Neural crest cell (in vitro differentiated cells): ENCODE measurements at regions not wholly inside any gene's neighbourhood (a gene's known extent, or its start where the extent isn't known, plus 50 kb on each side); places are given as distances from the start of the nearest gene placed in this dataset.

Source experiments
- DNase-seq: peaks from one replicate; pipeline ENCODE4 v3.0.0; 2021; ENCODE audit warnings: low read depth, mixed read lengths, low spot score
- H3K27ac Mint-ChIP-seq: one replicate; pipeline ENCODE4 v1.8.0; 2021; ENCODE audit warnings: mild to moderate bottlenecking, mixed read lengths; ENCODE audit not compliant: unreplicated experiment
- H3K27me3 Mint-ChIP-seq: 2 replicates; pipeline ENCODE4 v1.8.0; 2021; ENCODE audit warnings: low read depth, mild to moderate bottlenecking, mixed read lengths
- H3K36me3 Mint-ChIP-seq: 2 replicates; pipeline ENCODE4 v1.8.0; 2021; ENCODE audit warnings: low read depth, mild to moderate bottlenecking, mixed read lengths
- H3K4me1 Mint-ChIP-seq: 2 replicates; pipeline ENCODE4 v1.8.0; 2021; ENCODE audit warnings: mixed read lengths
- H3K4me3 Mint-ChIP-seq: one replicate; pipeline ENCODE4 v1.8.0; 2021; ENCODE audit warnings: mild to moderate bottlenecking, mixed read lengths
- H3K9me3 Mint-ChIP-seq: 2 replicates; pipeline ENCODE4 v1.8.0; 2021; ENCODE audit warnings: mixed read lengths
- CTCF ChIP-seq: fragments of 200-600 bp; sonication (generic); conservative IDR thresholded peaks from 2 replicates; pipeline ENCODE4 v1.5.0; 2021; ENCODE audit warnings: antibody characterized with exemption, mild to moderate bottlenecking

- Mint-ChIP-seq H3K4me3 (no peak overlapping the region), H3K27ac (peak overlapping the region; percentile 87), H3K9me3 (no peaks in the 10 kb centered on the region), H3K27me3 (no peaks in the 10 kb centered on the region), H3K36me3 (no peaks in the 10 kb centered on the region), H3K4me1 (peaks cover 15% of the 10 kb centered on the region)
- DNase-seq = no peak
- TF ChIP-seq CTCF = no peak
Observed at GRCh38 chr13:76043874-76044273, 407.7 kb downstream of the LMO7 start.

- H3K36me3 Mint-ChIP-seq = no peaks in the 10 kb centered on the region
- no peak overlapping the region for H3K4me3 Mint-ChIP-seq
- no peak for DNase-seq
- H3K27me3 Mint-ChIP-seq = no peaks in the 10 kb centered on the region
- peaks cover 13% of the 10 kb centered on the region for H3K4me1 Mint-ChIP-seq
- TF ChIP-seq CTCF = peak; percentile 10
- H3K9me3 Mint-ChIP-seq = no peaks in the 10 kb centered on the region
- H3K27ac Mint-ChIP-seq = no peak overlapping the region
Observed at GRCh38 chr13:76038920-76039716, 403.0 kb downstream of the LMO7 start.

GRCh38 chr13:76036176-76036575 is 400.0 kb downstream of the LMO7 start:
- Mint-ChIP-seq H3K27ac (no peak overlapping the region), H3K36me3 (no peaks in the 10 kb centered on the region), H3K27me3 (no peaks in the 10 kb centered on the region), H3K4me1 (peaks cover 7% of the 10 kb centered on the region), H3K9me3 (no peaks in the 10 kb centered on the region), H3K4me3 (no peak overlapping the region)
- no peak for TF ChIP-seq CTCF
- no peak for DNase-seq

GRCh38 chr13:76035711-76036110 is 399.6 kb downstream of the LMO7 start:
- no peak overlapping the region for H3K4me3 Mint-ChIP-seq
- H3K27me3 Mint-ChIP-seq = no peaks in the 10 kb centered on the region
- H3K27ac Mint-ChIP-seq = no peak overlapping the region
- H3K36me3 Mint-ChIP-seq = no peaks in the 10 kb centered on the region
- DNase-seq = no peak
- H3K4me1 Mint-ChIP-seq = peaks cover 7% of the 10 kb centered on the region
- H3K9me3 Mint-ChIP-seq = no peaks in the 10 kb centered on the region
- TF ChIP-seq CTCF = no peak

- Mint-ChIP-seq H3K9me3 (peaks cover 2% of the 10 kb centered on the region), H3K36me3 (no peaks in the 10 kb centered on the region), H3K27ac (no peak overlapping the region), H3K4me3 (no peak overlapping the region), H3K4me1 (peaks cover 13% of the 10 kb centered on the region), H3K27me3 (no peaks in the 10 kb centered on the region)
- TF ChIP-seq CTCF = no peak
- no peak for DNase-seq
Observed at GRCh38 chr13:76029706-76030105, 393.6 kb downstream of the LMO7 start.
